ENCODE measurements at regions not wholly inside any gene's neighbourhood (a gene's known extent, or its start where the extent isn't known, plus 50 kb on each side); places are given as distances from the start of the nearest gene placed in this dataset.

DNA sequence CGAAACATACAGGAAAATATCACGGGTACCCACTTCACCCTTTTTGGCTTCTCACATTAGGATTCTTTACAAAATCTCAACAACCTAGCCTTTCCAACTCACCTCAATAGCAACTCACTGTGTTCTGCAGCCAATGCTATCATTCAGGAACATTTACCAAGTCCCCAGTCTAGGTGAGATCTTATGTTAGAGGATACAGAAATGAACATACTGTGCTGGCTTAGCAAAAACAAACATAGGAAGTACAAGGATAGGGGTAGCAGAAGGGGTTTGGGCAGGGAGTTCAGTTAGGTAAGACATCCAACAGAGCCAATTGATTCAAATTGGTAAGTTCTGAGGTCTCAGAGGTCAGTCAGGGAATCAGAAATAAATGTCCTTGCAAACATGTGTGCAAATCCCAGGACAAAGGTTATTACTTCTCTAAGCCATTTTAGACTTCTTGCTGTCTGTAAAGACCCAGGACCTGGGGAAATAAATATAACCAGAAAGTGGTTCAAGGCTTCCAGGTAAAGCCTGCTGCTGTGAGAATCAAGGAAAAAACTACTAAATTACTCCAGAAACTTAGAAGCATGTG is 556.3 kb upstream of the CHAC2 start:
- intact Hi-C loops (cut with micrococcal nuclease; ENCODE audit: unreplicated experiment) = no loop called here
- no peaks in the 10 kb centered on the region for H3K27me3 ChIP-seq (ENCODE audit: insufficient read depth, low read depth)
- no peaks in the 10 kb centered on the region for H3K36me3 ChIP-seq (ENCODE audit: low read depth)
- H3K27ac ChIP-seq = no peak overlapping the region
- no peaks in the 10 kb centered on the region for H3F3A ChIP-seq (ENCODE audit: insufficient read depth, low read depth)
- no peak overlapping the region for H3K4me3 ChIP-seq
- no peaks in the 10 kb centered on the region for H4K20me1 ChIP-seq (ENCODE audit: insufficient read depth)
- H3K79me2 ChIP-seq (ENCODE audit: low read depth) = no peaks in the 10 kb centered on the region
- no peak overlapping the region for H3K4me2 ChIP-seq
- no TSS peak for BruUV-seq (replicated peaks)
- DNase-seq = no peak
- H2AFZ ChIP-seq = no peak overlapping the region
- CTCF ChIA-PET = no interaction called here
- TF ChIP-seq EZH2 (IDR thresholded peaks at IDR 0.05; ENCODE audit: low read depth) = no peak
- TF ChIP-seq CTCF (conservative IDR thresholded peaks at IDR 0.05) = no peak
- no peaks in the 10 kb centered on the region for H3K4me1 ChIP-seq (replicated peaks; ENCODE audit: insufficient read depth)
- H3K9me3 ChIP-seq (ENCODE audit: insufficient read depth, low read depth) = no peaks in the 10 kb centered on the region; the same call in 1 of the 2 replicates
- POLR2A ChIA-PET (ENCODE audit: unreplicated experiment) = no interaction called here
- H3K9me2 ChIP-seq (ENCODE audit: insufficient read depth) = no peaks in the 10 kb centered on the region

DNA sequence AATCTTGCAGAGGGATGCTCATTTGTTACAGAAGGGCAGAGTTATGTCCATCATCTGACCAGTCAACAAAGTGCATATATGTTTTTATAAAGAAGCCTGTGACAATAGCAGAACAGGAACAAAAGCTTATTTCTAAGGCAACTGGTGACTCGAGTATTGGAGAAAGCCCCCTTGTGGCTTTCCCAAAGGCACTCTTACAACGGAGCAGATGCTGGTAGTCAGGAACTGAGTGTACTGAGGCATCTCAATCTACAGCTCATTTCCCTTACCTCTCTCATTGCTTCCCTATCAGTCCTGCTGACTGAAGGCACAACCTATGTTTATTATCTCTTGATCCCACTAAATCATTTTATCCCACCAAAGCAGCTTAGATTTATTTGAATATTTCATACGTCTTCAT is 557.1 kb upstream of the CHAC2 start:
- Histone ChIP-seq H3K36me3 (ENCODE audit: low read depth) (no peaks in the 10 kb centered on the region), H3F3A (ENCODE audit: insufficient read depth, low read depth) (no peaks in the 10 kb centered on the region), H3K27me3 (ENCODE audit: insufficient read depth, low read depth) (no peaks in the 10 kb centered on the region), H4K20me1 (ENCODE audit: insufficient read depth) (no peaks in the 10 kb centered on the region), H2AFZ (no peak overlapping the region; the same call in 1 of the 2 replicates), H3K4me3 (no peak overlapping the region), H3K9me3 (ENCODE audit: insufficient read depth, low read depth) (no peaks in the 10 kb centered on the region; the same call in 1 of the 2 replicates), H3K4me1 (replicated peaks; ENCODE audit: insufficient read depth) (no peaks in the 10 kb centered on the region), H3K27ac (no peak overlapping the region), H3K9me2 (ENCODE audit: insufficient read depth) (no peaks in the 10 kb centered on the region), H3K4me2 (no peak overlapping the region), H3K79me2 (ENCODE audit: low read depth) (no peaks in the 10 kb centered on the region)
- intact Hi-C loops (cut with micrococcal nuclease; ENCODE audit: unreplicated experiment) = no loop called here
- TF ChIP-seq EZH2 (IDR thresholded peaks at IDR 0.05; ENCODE audit: low read depth) (no peak), CTCF (conservative IDR thresholded peaks at IDR 0.05) (no peak)
- no peak for DNase-seq
- BruUV-seq (replicated peaks) = no TSS peak
- POLR2A ChIA-PET (ENCODE audit: unreplicated experiment) = no interaction called here
- CTCF ChIA-PET = no interaction called here

- Histone ChIP-seq H3K36me3 (ENCODE audit: low read depth) (no peaks in the 10 kb centered on the region), H3K27ac (no peak overlapping the region), H3F3A (ENCODE audit: insufficient read depth, low read depth) (no peaks in the 10 kb centered on the region), H4K20me1 (ENCODE audit: insufficient read depth) (no peaks in the 10 kb centered on the region), H3K9me3 (ENCODE audit: insufficient read depth, low read depth) (no peaks in the 10 kb centered on the region; the same call in 1 of the 2 replicates), H3K4me2 (no peak overlapping the region), H3K4me3 (no peak overlapping the region), H3K79me2 (ENCODE audit: low read depth) (no peaks in the 10 kb centered on the region), H2AFZ (no peak overlapping the region; the same call in 1 of the 2 replicates), H3K4me1 (replicated peaks; ENCODE audit: insufficient read depth) (no peaks in the 10 kb centered on the region), H3K27me3 (ENCODE audit: insufficient read depth, low read depth) (no peaks in the 10 kb centered on the region), H3K9me2 (ENCODE audit: insufficient read depth) (no peaks in the 10 kb centered on the region)
- TF ChIP-seq CTCF (conservative IDR thresholded peaks at IDR 0.05) (no peak), EZH2 (IDR thresholded peaks at IDR 0.05; ENCODE audit: low read depth) (no peak)
- no TSS peak for BruUV-seq (replicated peaks)
- POLR2A ChIA-PET (ENCODE audit: unreplicated experiment) = no interaction called here
- CTCF ChIA-PET = no interaction called here
- intact Hi-C loops (cut with micrococcal nuclease; ENCODE audit: unreplicated experiment) = loop anchor here (10.0 kb wide), 5 partner anchors 235 to 535 kb away; no protein-coding TSS in a partner anchor
- DNase-seq = no peak
Measured at GRCh38 chr2:53209679-53210458, 557.7 kb upstream of the CHAC2 start.

Measured in PC-9 (cell line).